ENCODE measurements at regions not wholly inside any gene's neighbourhood (a gene's known extent, or its start where the extent isn't known, plus 50 kb on each side); places are given as distances from the start of the nearest gene placed in this dataset.
"Not testable (repeated sequence)": the region's sequence is repeated elsewhere in the genome, so short reads cannot be mapped to it uniquely, and the experiment has no call there.

DNA sequence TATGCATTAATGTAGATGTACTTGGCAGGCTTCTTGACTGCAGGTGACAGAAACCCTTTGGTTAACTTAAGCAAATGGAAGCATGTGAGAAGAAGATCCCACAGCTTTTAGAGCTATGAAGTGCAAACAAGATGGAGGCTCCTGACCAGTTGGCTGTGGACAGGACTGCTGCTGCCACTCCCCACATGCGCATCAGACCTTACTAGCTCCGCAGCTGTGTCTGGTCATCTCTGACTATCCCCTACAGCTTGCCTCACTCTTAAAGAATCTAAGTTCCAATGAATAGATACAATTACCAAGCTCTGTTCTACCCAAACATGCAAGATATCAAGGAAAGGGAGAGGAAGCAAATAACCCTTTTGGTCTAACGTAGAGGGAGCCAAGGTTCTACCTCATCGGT lies 587.6 kb downstream of the DSC3 start:
- no peaks in the 10 kb centered on the region for H4K20me1 ChIP-seq
- no peak overlapping the region for H3K4me3 ChIP-seq
- no peaks in the 10 kb centered on the region for H3K36me3 ChIP-seq
- no peaks in the 10 kb centered on the region for H3K27me3 ChIP-seq
- no peak overlapping the region for H3K4me2 ChIP-seq
- H3K27ac ChIP-seq, result no peak overlapping the region
- no peaks in the 10 kb centered on the region for H3K9me3 ChIP-seq
- H3K9ac ChIP-seq, result no peak overlapping the region
- no peak for TF ChIP-seq Cebpa-rat (IDR thresholded peaks at IDR 0.05)
- no peaks in the 10 kb centered on the region for H3K4me1 ChIP-seq

- Histone ChIP-seq H3K9ac (no peak overlapping the region), H3K4me2 (no peak overlapping the region), H3K27ac (no peak overlapping the region), H3K4me1 (no peaks in the 10 kb centered on the region), H3K9me3 (no peaks in the 10 kb centered on the region), H3K27me3 (no peaks in the 10 kb centered on the region), H3K36me3 (no peaks in the 10 kb centered on the region), H4K20me1 (no peaks in the 10 kb centered on the region), H3K4me3 (no peak overlapping the region)
- no peak for TF ChIP-seq Cebpa-rat (IDR thresholded peaks at IDR 0.05)
Measured at GRCh38 chr18:30451981-30452380, 590.6 kb downstream of the DSC3 start.

GRCh38 chr18:30450927-30451326 lies 591.6 kb downstream of the DSC3 start:
- Histone ChIP-seq H3K9ac (no peak overlapping the region), H3K4me1 (no peaks in the 10 kb centered on the region), H3K4me2 (no peak overlapping the region), H3K9me3 (no peaks in the 10 kb centered on the region), H4K20me1 (no peaks in the 10 kb centered on the region), H3K27me3 (no peaks in the 10 kb centered on the region), H3K4me3 (no peak overlapping the region), H3K27ac (no peak overlapping the region), H3K36me3 (no peaks in the 10 kb centered on the region)
- no peak for TF ChIP-seq Cebpa-rat (IDR thresholded peaks at IDR 0.05)

GRCh38 chr18:30446605-30447004 lies 595.9 kb downstream of the DSC3 start:
- Histone ChIP-seq H3K9ac (no peak overlapping the region), H3K27me3 (no peaks in the 10 kb centered on the region), H3K4me1 (no peaks in the 10 kb centered on the region), H3K4me3 (no peak overlapping the region), H3K9me3 (no peaks in the 10 kb centered on the region), H3K4me2 (no peak overlapping the region), H3K27ac (no peak overlapping the region), H4K20me1 (no peaks in the 10 kb centered on the region), H3K36me3 (no peaks in the 10 kb centered on the region)
- no peak for TF ChIP-seq Cebpa-rat (IDR thresholded peaks at IDR 0.05)

DNA sequence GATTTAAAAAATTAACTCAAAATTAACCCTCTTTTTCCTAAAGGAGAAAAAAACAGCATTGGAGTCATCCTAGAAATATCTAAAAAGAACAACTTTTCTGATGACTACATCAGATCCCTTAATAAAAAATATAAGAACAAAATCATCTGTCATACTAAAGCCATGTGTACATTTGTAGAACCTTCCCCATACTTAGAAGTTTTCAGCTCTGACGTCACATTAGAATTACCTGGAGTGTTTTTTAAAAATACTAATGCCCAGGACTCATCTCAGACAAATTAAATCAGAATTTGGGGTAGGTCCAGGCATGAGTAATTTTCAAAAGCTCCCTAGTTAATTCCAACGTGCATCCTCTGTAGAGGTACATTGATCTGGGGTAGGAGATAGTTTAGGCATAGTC lies 598.0 kb downstream of the DSC3 start:
- H3K4me2 ChIP-seq, result no peak overlapping the region

DNA sequence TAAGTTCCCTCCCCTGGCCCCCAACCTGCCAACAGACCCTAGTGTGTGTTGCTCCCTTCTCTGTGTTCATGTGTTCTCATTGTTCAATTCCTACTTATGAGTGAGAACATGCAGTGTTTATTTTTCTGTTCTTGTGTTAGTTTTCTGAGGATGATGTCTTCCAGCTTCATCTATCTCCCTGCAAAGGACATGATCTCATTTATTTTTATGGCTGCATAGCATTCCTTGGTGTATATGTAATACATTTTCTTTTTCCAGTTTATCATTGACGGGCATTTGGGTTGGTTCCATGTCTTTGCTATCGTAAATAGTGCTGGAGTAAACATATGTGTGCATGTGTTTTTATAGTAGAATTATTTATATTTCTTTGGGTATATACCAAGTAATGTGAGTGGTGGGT lies 602.2 kb downstream of the DSC3 start:
- Histone ChIP-seq H3K4me2 (no peak overlapping the region), H3K9me3 (no peaks in the 10 kb centered on the region), H3K4me3 (no peak overlapping the region), H3K9ac (no peak overlapping the region), H4K20me1 (no peaks in the 10 kb centered on the region), H3K27ac (no peak overlapping the region), H3K36me3 (no peaks in the 10 kb centered on the region), H3K27me3 (no peaks in the 10 kb centered on the region), H3K4me1 (no peaks in the 10 kb centered on the region)
- no peak for TF ChIP-seq Cebpa-rat (IDR thresholded peaks at IDR 0.05)

More for the DNA sequence above, 598.0 kb downstream of the DSC3 start:
- Histone ChIP-seq H4K20me1 (no peaks in the 10 kb centered on the region), H3K27me3 (no peaks in the 10 kb centered on the region), H3K4me3 (no peak overlapping the region), H3K9ac (no peak overlapping the region), H3K36me3 (no peaks in the 10 kb centered on the region), H3K9me3 (no peaks in the 10 kb centered on the region), H3K4me1 (no peaks in the 10 kb centered on the region), H3K27ac (no peak overlapping the region)
- no peak for TF ChIP-seq Cebpa-rat (IDR thresholded peaks at IDR 0.05)

- no peak overlapping the region for H3K9ac ChIP-seq
- H3K36me3 ChIP-seq, result no peaks in the 10 kb centered on the region
- no peaks in the 10 kb centered on the region for H3K27me3 ChIP-seq
- H4K20me1 ChIP-seq, result no peaks in the 10 kb centered on the region
- no peak for TF ChIP-seq Cebpa-rat (IDR thresholded peaks at IDR 0.05)
- no peak overlapping the region for H3K4me3 ChIP-seq
- no peak overlapping the region for H3K27ac ChIP-seq
- no peaks in the 10 kb centered on the region for H3K9me3 ChIP-seq
- no peaks in the 10 kb centered on the region for H3K4me1 ChIP-seq
- no peak overlapping the region for H3K4me2 ChIP-seq
Measured at GRCh38 chr18:30439174-30439573, 603.4 kb downstream of the DSC3 start.

- Histone ChIP-seq H3K4me3 (no peak overlapping the region), H3K4me2 (no peak overlapping the region), H4K20me1 (no peaks in the 10 kb centered on the region), H3K36me3 (no peaks in the 10 kb centered on the region), H3K9me3 (no peaks in the 10 kb centered on the region), H3K4me1 (no peaks in the 10 kb centered on the region), H3K9ac (no peak overlapping the region), H3K27ac (no peak overlapping the region), H3K27me3 (no peaks in the 10 kb centered on the region)
- TF ChIP-seq Cebpa-rat (IDR thresholded peaks at IDR 0.05), result no peak
Measured at GRCh38 chr18:30432349-30432748, 610.2 kb downstream of the DSC3 start.

GRCh38 chr18:30419399-30419798 lies 623.1 kb downstream of the DSC3 start:
- not testable (repeated sequence) for H3K9me3 ChIP-seq, H3K4me2 ChIP-seq, H3K36me3 ChIP-seq, H3K9ac ChIP-seq, H3K4me1 ChIP-seq, H3K27ac ChIP-seq, H3K4me3 ChIP-seq, H4K20me1 ChIP-seq, H3K27me3 ChIP-seq

DNA sequence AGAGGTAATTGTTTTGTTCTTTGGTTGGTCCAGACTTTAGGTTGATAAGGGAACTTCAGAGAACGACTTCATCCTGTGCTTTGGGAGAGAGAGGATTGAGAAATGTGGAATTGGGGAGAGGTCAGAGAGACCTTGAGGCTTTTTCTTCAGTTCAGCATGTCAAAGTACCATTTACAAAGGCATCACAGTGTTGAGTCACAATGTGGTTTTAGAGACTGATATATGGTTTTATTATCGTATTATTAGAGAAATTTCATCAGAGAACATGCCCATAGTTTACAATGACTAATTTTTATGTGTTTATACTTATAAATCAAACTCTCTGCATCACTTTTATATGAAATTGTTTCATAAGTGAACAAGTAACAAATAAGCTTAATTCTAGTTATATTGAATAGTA lies 626.6 kb downstream of the DSC3 start:
- Histone ChIP-seq H3K27me3 (no peaks in the 10 kb centered on the region), H4K20me1 (no peaks in the 10 kb centered on the region), H3K4me2 (no peak overlapping the region), H3K4me3 (no peak overlapping the region), H3K27ac (no peak overlapping the region), H3K4me1 (no peaks in the 10 kb centered on the region), H3K9me3 (peaks cover 8% of the 10 kb centered on the region), H3K36me3 (no peaks in the 10 kb centered on the region), H3K9ac (no peak overlapping the region)
- TF ChIP-seq Cebpa-rat (IDR thresholded peaks at IDR 0.05), result no peak

- no peak overlapping the region for H3K27ac ChIP-seq
- no peaks in the 10 kb centered on the region for H3K36me3 ChIP-seq
- TF ChIP-seq Cebpa-rat (IDR thresholded peaks at IDR 0.05), result no peak
- H3K4me1 ChIP-seq, result no peaks in the 10 kb centered on the region
- H3K9me3 ChIP-seq, result peaks cover 17% of the 10 kb centered on the region
- no peaks in the 10 kb centered on the region for H4K20me1 ChIP-seq
- no peaks in the 10 kb centered on the region for H3K27me3 ChIP-seq
- H3K4me2 ChIP-seq, result no peak overlapping the region
- no peak overlapping the region for H3K9ac ChIP-seq
- H3K4me3 ChIP-seq, result no peak overlapping the region
Measured at GRCh38 chr18:30409120-30409519, 633.4 kb downstream of the DSC3 start.
